ENCODE measurements at regions not wholly inside any gene's neighbourhood (a gene's known extent, or its start where the extent isn't known, plus 50 kb on each side); places are given as distances from the start of the nearest gene placed in this dataset.

DNA sequence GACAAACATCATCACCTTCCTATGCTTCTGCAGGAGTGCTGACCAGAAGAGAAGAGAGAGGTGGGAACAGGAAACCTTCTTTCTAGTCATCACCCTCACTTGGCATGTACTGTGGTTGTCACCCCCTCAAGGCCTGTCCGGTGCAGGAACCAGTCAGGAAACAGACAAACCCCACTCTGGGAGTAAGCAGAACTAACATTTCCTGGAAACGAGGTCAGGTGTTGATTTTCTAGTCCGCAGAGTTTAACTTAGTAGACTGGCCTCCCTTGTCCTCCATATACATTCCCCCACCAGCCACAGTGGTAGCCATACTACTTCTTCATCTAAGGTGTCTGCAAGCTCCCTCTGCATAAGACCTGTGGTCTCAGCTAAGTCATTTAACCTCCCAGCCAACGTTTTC, 80.7 kb upstream of the NCAM1 start:
- Histone ChIP-seq H3K79me2 (ENCODE audit: insufficient read depth, low read depth) (no peaks in the 10 kb centered on the region), H4K20me1 (ENCODE audit: insufficient read depth) (no peaks in the 10 kb centered on the region), H2AFZ (ENCODE audit: low read depth) (no peak overlapping the region), H3K27me3 (ENCODE audit: insufficient read depth, low read depth) (no peaks in the 10 kb centered on the region), H3K4me1 (ENCODE audit: low read depth, poor library complexity, severe bottlenecking) (no peaks in the 10 kb centered on the region), H3K36me3 (ENCODE audit: insufficient read depth) (no peaks in the 10 kb centered on the region), H3K4me2 (no peak overlapping the region), H3K27ac (no peak overlapping the region), H3K9ac (no peak overlapping the region), H3K4me3 (IDR thresholded peaks at IDR 0.05; ENCODE audit: insufficient read depth, low read depth, low read length) (no peak overlapping the region)
- TF ChIP-seq, protein P1, sequence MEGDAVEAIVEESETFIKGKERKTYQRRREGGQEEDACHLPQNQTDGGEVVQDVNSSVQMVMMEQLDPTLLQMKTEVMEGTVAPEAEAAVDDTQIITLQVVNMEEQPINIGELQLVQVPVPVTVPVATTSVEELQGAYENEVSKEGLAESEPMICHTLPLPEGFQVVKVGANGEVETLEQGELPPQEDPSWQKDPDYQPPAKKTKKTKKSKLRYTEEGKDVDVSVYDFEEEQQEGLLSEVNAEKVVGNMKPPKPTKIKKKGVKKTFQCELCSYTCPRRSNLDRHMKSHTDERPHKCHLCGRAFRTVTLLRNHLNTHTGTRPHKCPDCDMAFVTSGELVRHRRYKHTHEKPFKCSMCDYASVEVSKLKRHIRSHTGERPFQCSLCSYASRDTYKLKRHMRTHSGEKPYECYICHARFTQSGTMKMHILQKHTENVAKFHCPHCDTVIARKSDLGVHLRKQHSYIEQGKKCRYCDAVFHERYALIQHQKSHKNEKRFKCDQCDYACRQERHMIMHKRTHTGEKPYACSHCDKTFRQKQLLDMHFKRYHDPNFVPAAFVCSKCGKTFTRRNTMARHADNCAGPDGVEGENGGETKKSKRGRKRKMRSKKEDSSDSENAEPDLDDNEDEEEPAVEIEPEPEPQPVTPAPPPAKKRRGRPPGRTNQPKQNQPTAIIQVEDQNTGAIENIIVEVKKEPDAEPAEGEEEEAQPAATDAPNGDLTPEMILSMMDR (conservative IDR thresholded peaks at IDR 0.05; ENCODE audit: low read depth, low read length) = no peak

DNA sequence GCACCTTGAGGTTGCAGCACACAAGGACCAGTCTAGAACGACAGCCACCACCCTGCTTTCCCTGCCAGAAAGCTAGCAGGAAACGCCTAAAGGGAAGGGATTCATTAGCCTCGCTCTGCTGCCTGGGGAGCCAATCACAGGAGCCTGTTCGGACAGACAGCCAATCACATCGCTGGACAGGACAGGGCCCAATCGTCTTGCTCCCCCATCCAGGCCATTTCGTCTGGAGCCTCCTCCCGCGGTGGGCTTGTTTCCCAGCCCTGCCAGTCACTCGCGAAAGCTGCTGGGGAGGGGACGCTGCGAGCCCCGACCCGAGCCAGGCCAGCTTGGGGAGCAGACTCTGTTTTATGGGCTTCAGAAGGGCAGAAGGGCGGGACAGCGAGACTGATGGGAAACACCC, 79.8 kb upstream of the NCAM1 start:
- Histone ChIP-seq H3K9ac (no peak overlapping the region), H3K27me3 (ENCODE audit: insufficient read depth, low read depth) (no peaks in the 10 kb centered on the region), H3K27ac (no peak overlapping the region), H3K36me3 (ENCODE audit: insufficient read depth) (no peaks in the 10 kb centered on the region), H3K4me3 (IDR thresholded peaks at IDR 0.05; ENCODE audit: insufficient read depth, low read depth, low read length) (no peak overlapping the region), H3K4me2 (no peak overlapping the region), H3K79me2 (ENCODE audit: insufficient read depth, low read depth) (no peaks in the 10 kb centered on the region), H3K4me1 (ENCODE audit: low read depth, poor library complexity, severe bottlenecking) (no peaks in the 10 kb centered on the region), H4K20me1 (ENCODE audit: insufficient read depth) (no peaks in the 10 kb centered on the region), H2AFZ (ENCODE audit: low read depth) (no peak overlapping the region)
- TF ChIP-seq, protein P1 (conservative IDR thresholded peaks at IDR 0.05; ENCODE audit: low read depth, low read length) = no peak

DNA sequence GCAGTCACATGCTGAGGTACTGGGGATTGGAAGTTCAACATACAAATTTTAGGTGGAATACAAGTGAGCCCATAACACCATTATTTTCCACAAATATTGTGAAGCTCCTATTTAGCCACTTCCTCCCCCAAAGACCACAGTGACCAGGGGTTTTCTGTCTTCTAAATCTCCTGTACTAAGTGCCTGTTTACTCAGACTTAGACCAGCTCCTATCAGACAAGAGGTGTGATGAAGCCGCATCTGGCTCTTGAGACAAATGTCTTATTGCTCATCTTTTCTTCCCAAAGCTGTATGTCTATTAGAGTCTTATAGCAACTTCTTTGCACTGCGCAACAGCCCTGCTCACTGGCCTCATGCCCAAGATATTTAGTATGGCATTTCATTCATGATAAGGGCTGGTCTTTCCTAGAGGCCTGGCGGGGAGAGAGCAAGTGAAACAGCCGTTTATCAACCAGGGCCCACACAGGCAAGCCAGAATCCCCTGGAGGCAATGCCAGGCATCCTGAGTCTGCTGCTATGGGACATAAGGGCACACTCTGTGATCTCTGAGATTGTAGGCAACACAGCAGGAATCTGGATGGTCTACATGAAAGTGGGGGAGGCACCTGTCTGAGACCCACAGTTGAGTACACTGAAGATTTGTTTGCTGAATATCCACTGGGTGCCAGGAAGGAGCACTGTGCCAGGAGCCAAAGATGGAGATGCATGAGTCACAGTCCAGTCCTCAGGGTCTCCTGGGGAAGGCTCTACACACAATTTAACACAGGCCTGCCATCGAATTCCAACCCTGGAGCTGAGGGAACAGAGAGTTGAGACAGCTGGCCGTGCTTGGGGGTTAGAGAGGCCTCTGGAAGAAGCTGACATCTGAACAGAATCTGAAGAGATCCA, 78.5 kb upstream of the NCAM1 start:
- no peak overlapping the region for H2AFZ ChIP-seq (ENCODE audit: low read depth)
- no peak overlapping the region for H3K9ac ChIP-seq
- H3K27me3 ChIP-seq (ENCODE audit: insufficient read depth, low read depth) = no peaks in the 10 kb centered on the region
- no peaks in the 10 kb centered on the region for H3K36me3 ChIP-seq (ENCODE audit: insufficient read depth)
- TF ChIP-seq, protein P1 (conservative IDR thresholded peaks at IDR 0.05; ENCODE audit: low read depth, low read length) = no peak
- no peaks in the 10 kb centered on the region for H3K4me1 ChIP-seq (ENCODE audit: low read depth, poor library complexity, severe bottlenecking)
- no peaks in the 10 kb centered on the region for H4K20me1 ChIP-seq (ENCODE audit: insufficient read depth)
- no peaks in the 10 kb centered on the region for H3K79me2 ChIP-seq (ENCODE audit: insufficient read depth, low read depth)
- no peak overlapping the region for H3K4me3 ChIP-seq (IDR thresholded peaks at IDR 0.05; ENCODE audit: insufficient read depth, low read depth, low read length)
- H3K4me2 ChIP-seq = no peak overlapping the region
- no peak overlapping the region for H3K27ac ChIP-seq

DNA sequence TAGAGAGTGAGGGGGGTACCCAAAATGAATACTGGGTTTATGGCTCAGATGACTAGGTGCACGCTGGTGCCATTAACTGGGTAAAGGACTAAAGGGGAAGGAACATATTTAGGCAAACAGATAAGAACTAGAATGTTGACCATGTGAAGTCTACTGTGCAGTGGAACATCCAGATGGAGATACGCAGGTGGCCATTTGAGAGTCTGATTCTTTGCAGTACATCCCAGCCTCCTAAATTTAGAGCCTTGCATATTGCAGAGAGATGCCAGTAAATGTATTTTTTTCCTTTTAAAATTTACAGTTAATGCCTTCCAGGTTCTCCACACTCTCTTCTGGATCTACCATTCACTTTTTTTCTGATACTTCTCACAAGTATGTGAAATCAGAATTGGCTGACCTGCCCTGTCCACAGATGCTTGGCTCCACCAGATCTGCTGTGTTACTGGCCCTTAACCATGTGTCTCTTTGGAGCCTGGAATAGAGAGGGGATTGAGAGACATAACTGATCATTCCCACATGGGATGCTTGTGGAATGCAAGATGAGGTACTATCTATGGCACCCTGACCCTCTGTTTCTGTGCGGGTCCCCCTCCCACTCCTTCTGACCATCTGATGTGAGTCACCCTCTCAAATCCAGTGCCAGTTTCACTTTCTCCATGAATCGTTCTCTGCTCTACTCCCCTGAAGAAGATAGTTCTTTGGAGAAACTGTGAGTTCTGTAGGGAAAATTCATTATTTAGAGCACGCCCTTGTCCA, 77.0 kb upstream of the NCAM1 start:
- Histone ChIP-seq H4K20me1 (ENCODE audit: insufficient read depth) (no peaks in the 10 kb centered on the region), H3K4me1 (ENCODE audit: low read depth, poor library complexity, severe bottlenecking) (no peaks in the 10 kb centered on the region), H3K27me3 (ENCODE audit: insufficient read depth, low read depth) (no peaks in the 10 kb centered on the region), H2AFZ (ENCODE audit: low read depth) (no peak overlapping the region), H3K36me3 (ENCODE audit: insufficient read depth) (no peaks in the 10 kb centered on the region), H3K4me2 (no peak overlapping the region), H3K79me2 (ENCODE audit: insufficient read depth, low read depth) (no peaks in the 10 kb centered on the region), H3K9ac (no peak overlapping the region), H3K4me3 (IDR thresholded peaks at IDR 0.05; ENCODE audit: insufficient read depth, low read depth, low read length) (no peak overlapping the region), H3K27ac (no peak overlapping the region)
- TF ChIP-seq, protein P1 (conservative IDR thresholded peaks at IDR 0.05; ENCODE audit: low read depth, low read length) = no peak
